ENCODE measurements at regions not wholly inside any gene's neighbourhood (a gene's known extent, or its start where the extent isn't known, plus 50 kb on each side); places are given as distances from the start of the nearest gene placed in this dataset.

DNA sequence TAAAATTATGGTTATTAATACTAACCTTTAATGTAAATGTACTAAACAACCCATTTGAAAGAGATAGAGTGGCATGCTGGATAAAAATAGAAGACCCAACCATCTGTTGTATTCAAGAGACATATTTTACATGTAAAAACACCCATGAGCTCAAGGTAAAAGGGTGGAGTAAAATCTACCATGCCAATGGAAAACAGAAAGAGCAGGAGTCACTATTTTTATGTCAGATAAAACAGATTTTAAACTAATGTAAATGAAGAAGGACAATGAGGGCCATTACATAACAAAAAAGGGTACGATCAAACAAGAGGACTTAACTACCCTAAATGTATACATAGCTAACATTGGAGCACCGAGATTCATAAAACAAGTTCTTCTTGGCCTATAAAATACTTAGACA lies 66.3 kb downstream of the ITM2A start:
- no peaks in the 10 kb centered on the region for H3K27me3 Mint-ChIP-seq (ENCODE audit: low read depth)
- no peaks in the 10 kb centered on the region for H3K4me1 Mint-ChIP-seq
- peaks cover 9% of the 10 kb centered on the region for H3K9me3 Mint-ChIP-seq
- no peak for DNase-seq (ENCODE audit: low read depth, low spot score)
- TF ChIP-seq, protein P1, sequence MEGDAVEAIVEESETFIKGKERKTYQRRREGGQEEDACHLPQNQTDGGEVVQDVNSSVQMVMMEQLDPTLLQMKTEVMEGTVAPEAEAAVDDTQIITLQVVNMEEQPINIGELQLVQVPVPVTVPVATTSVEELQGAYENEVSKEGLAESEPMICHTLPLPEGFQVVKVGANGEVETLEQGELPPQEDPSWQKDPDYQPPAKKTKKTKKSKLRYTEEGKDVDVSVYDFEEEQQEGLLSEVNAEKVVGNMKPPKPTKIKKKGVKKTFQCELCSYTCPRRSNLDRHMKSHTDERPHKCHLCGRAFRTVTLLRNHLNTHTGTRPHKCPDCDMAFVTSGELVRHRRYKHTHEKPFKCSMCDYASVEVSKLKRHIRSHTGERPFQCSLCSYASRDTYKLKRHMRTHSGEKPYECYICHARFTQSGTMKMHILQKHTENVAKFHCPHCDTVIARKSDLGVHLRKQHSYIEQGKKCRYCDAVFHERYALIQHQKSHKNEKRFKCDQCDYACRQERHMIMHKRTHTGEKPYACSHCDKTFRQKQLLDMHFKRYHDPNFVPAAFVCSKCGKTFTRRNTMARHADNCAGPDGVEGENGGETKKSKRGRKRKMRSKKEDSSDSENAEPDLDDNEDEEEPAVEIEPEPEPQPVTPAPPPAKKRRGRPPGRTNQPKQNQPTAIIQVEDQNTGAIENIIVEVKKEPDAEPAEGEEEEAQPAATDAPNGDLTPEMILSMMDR (conservative IDR thresholded peaks at IDR 0.05), result no peak
- H3K4me3 Mint-ChIP-seq, result no peak overlapping the region
- H3K27ac Mint-ChIP-seq (ENCODE audit: unreplicated experiment), result no peak overlapping the region
- no peaks in the 10 kb centered on the region for H3K36me3 Mint-ChIP-seq (ENCODE audit: low read depth)

DNA sequence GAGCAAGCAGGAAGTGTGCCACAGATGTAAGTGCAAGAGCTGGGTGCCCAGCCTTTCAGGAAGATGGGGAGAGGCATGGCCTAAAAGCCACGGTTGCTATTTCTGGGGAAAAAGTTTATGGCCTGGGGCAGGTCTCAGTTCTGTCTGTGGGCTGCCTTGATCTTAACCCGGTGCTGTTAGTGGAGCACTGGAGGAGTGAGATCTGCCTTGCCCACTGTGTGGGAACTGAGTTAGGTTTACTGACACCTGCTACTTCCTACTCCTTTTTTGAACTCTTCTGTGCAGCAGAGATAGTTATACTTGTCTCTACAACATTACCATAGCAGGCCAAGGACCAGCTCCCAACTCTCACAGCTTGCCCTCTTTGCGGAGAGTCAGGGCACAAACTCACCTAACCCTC lies 76.5 kb downstream of the ITM2A start:
- no peak overlapping the region for H3K27ac Mint-ChIP-seq (ENCODE audit: unreplicated experiment)
- TF ChIP-seq, protein P1 (conservative IDR thresholded peaks at IDR 0.05), result no peak
- peaks cover 2% of the 10 kb centered on the region for H3K9me3 Mint-ChIP-seq
- no peaks in the 10 kb centered on the region for H3K36me3 Mint-ChIP-seq (ENCODE audit: low read depth)
- no peaks in the 10 kb centered on the region for H3K4me1 Mint-ChIP-seq
- DNase-seq (ENCODE audit: low read depth, low spot score), result no peak
- no peaks in the 10 kb centered on the region for H3K27me3 Mint-ChIP-seq (ENCODE audit: low read depth)
- no peak overlapping the region for H3K4me3 Mint-ChIP-seq

DNA sequence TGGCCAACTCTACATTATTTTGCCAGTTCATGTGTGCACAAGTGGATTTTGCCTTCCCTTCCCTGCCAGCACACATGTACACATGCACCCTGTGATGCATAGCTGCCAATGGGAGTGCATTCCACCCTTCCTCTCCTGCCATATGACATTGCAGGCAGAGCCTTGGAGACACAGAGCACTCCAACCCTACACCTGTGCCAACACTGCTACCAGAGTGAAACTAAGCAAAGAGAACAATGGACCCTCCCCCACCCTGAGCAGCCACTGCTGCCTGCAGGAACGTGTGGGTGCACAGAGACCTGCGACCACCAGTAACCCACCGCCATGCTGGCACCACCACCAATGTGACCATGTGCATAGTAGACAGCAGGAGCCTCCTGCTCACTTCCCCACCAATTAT lies 78.4 kb downstream of the ITM2A start:
- no peak for DNase-seq (ENCODE audit: low read depth, low spot score)
- TF ChIP-seq, protein P1 (conservative IDR thresholded peaks at IDR 0.05), result no peak
- Mint-ChIP-seq H3K4me1 (no peaks in the 10 kb centered on the region), H3K27ac (ENCODE audit: unreplicated experiment) (no peak overlapping the region), H3K27me3 (ENCODE audit: low read depth) (no peaks in the 10 kb centered on the region), H3K36me3 (ENCODE audit: low read depth) (no peaks in the 10 kb centered on the region), H3K4me3 (no peak overlapping the region), H3K9me3 (peaks cover 4% of the 10 kb centered on the region)

DNA sequence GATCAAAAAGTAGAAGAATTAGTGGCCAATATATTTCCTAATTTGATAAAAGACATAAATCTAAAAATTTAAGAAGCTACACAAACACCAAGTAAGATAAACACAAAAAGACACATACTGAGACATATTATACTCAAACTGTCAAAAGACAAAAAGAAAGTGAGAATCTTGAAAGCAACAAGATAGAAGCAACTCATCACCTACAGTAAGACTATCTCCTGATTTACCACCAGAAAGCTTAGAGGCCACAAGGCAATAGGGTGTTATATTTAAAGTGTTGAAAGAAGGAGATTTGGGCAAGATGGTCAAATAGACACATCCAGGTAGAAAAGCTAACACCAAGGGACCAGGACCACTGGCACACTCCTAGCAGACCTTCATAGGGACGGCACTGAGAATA lies 79.4 kb downstream of the ITM2A start:
- DNase-seq (ENCODE audit: low read depth, low spot score), result no peak
- no peak overlapping the region for H3K4me3 Mint-ChIP-seq
- H3K36me3 Mint-ChIP-seq (ENCODE audit: low read depth), result no peaks in the 10 kb centered on the region
- H3K9me3 Mint-ChIP-seq, result peaks cover 6% of the 10 kb centered on the region
- no peak overlapping the region for H3K27ac Mint-ChIP-seq (ENCODE audit: unreplicated experiment)
- no peaks in the 10 kb centered on the region for H3K27me3 Mint-ChIP-seq (ENCODE audit: low read depth)
- H3K4me1 Mint-ChIP-seq, result no peaks in the 10 kb centered on the region
- TF ChIP-seq, protein P1 (conservative IDR thresholded peaks at IDR 0.05), result no peak

DNA sequence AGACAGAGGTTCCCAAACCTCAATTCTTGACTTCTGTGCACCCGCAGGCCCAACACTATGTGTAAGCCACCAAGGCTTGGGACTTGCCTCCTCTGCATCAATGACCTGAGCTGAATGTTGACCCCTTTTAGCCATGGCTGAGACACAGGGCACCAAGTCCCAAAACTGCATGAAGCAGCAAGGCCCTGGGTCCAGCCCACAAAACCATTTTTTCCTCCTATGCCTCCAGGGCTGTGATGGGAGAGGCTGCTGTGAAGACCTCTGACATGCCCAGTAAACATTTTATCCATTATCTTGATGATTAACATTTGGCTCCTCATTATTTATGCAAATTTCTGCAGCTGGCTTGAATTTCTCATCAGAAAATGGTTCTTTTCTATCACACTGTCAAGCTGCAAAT lies 85.4 kb downstream of the ITM2A start:
- no peaks in the 10 kb centered on the region for H3K4me1 Mint-ChIP-seq

More for the DNA sequence above, 85.4 kb downstream of the ITM2A start:
- Mint-ChIP-seq H3K36me3 (ENCODE audit: low read depth) (no peaks in the 10 kb centered on the region), H3K27ac (ENCODE audit: unreplicated experiment) (no peak overlapping the region), H3K27me3 (ENCODE audit: low read depth) (no peaks in the 10 kb centered on the region), H3K4me3 (no peak overlapping the region), H3K9me3 (peaks cover 23% of the 10 kb centered on the region)
- DNase-seq (ENCODE audit: low read depth, low spot score), result no peak
- TF ChIP-seq, protein P1 (conservative IDR thresholded peaks at IDR 0.05), result no peak
